Brain pericyte (primary cell): ENCODE measurements at regions not wholly inside any gene's neighbourhood (a gene's known extent, or its start where the extent isn't known, plus 50 kb on each side); places are given as distances from the start of the nearest gene placed in this dataset.

Experiments used
- DNase-seq: peaks from one replicate; pipeline ENCODE4 v3.0.0-alpha.2; 2012; ENCODE audit warnings: low read depth, low spot score

DNA sequence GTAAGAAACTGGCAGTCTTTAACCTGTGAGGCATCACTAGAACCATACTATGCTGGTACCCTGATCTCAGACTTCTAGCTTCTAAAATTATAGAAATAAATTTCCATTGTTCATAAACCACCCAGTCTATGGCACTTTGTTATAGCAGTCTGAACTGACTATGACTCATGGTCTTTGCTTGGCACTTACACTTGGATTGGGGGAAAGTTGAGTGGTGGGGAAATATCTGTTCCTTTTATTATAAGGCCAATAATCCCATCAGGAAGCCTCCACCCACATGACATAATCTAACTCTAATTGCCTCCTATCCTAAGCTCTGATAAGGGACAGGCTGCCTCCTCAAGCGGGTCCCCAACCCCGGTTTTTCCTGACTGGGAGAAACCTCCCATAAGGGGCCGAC lies 61.4 kb upstream of the PACRGL start:
- DNase-seq, result no peak

DNA sequence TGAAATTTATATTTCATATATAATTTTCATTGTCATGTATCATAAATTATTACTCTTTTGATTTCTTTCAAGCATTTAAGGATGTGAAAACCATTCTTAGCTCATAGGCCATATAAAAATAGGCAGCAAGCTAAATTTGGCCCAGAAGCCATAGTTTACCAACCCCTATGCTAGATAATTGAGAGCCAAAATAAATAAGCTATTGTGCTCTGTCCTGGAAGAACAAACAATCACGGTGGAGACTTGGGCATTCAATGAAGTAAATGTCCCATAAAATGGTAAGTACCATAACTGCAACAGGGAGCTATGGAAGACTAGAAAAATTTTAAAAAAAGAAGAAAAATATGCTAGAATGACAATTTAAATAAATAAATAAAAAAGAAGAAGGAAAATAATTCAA lies 60.9 kb upstream of the PACRGL start:
- DNase-seq, result no peak

DNA sequence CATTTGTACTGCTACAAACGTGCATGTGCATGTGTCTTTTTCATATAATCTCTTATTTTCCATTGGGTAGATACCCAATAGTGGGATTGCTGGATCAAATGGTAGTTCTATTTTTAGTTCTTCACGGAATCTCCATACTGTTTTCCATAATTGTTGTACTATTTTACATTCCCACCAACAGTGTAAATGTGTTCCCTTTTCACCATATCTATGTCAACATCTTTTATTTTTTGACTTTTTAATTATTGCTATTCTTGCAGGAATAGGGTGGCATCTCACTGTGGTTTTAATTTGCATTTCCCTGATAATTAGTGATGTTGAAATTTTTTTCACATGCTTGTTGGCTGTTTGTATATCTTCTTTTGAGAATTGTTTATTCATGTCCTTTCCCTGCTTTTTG lies 59.3 kb upstream of the PACRGL start:
- DNase-seq, result no peak

DNA sequence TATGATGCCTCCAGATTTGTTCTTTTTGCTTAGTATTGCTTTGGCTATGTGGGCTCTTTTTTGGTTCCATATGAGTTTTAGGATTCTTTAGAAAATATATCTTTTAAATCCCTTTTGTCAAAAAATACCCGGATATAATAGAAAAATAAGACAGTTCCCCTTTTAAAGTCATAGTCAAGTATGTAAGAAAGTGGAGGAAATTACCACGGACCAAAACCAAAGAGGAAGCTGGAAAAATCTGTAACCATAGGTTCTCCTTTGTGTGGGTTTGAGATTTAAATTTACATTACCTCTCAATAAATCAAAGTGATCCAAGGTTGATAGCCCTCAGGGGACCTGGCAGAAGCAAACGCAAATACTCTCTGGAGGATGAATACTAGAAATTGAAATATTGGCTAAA lies 58.3 kb upstream of the PACRGL start:
- DNase-seq, result no peak

DNA sequence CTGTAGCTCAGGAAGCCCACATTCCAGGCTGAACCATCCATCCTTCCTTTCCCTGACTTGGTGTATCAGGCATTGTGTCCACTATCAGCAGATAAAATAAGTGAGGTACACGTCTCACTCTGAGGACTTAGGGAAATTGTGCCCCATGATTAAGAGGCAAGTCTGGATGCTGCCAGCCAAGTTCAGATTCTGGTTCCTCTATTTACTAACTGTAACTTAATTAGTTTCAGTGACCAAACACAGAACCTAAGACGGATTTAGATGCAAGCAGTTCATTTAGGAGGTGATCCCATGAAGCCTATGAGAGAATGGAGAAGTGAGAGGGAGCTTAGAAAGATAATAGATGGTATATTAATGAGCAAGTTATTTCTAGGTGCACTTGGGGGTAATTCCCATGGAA lies 56.6 kb upstream of the PACRGL start:
- DNase-seq, result no peak

DNA sequence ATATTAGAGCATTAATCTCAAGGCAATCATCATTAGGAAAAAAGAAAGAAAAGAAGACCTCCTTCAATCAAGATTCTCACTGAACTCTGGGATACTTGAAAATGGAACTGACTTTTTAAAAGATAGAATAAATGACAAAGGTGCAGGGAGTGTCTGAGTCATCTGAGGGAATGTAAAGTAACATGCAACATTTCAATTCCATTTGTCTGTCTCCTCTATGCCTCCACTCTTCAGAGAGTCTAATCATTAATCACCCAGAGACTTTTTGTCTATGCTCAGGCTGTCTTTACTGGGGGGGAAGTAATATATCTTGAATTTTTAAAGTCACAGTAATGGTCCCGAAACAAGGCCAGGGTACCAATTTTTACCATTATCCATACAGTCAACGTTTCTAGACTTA lies 55.0 kb upstream of the PACRGL start:
- DNase-seq, result no peak

DNA sequence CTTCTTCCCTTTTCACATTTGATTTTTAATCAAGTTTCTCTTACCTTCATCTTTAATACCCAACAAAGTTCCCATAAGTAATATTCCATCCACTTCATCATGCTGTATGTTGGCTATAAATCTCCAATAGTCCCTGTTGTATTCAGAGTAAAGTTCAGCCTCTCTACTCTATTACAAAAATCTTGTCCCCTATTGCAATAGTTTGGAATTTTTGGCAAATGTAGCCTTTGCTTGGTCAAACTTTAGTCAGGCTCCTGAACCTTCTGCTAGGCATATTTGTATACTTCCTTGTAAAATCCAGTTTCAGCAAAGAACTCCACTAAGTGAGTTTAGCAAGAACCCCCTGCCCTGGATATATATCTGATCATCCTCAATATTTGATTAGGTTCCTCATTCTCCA lies 54.0 kb upstream of the PACRGL start:
- no peak for DNase-seq
